ENCODE measurements at regions not wholly inside any gene's neighbourhood (a gene's known extent, or its start where the extent isn't known, plus 50 kb on each side); places are given as distances from the start of the nearest gene placed in this dataset.

DNA sequence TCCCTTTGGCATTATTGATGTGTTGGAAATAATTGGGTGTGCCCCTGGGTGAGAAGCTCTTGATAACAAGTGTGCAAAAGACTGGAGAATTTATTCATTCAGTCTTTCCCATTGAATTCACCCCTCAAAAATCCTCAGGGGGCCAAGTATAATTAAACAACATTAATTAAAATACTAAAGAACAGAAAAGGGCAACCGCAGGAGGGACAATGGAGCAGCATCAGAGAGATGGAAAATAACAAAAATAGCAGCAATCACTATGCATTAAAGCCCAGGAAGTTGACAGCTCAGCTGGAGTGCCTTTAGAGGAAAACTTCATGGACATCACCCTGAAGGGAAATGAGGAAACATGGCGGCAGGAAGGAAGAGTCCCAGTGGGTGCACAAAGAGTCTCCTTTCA, 227.6 kb downstream of the MINAR1 start:
- TF ChIP-seq POLR2A (IDR thresholded peaks at IDR 0.05) = no peak
- no peak for TF ChIP-seq CTCF (IDR thresholded peaks at IDR 0.05 in 8 of 11, conservative IDR thresholded peaks at IDR 0.05 in 3 of 11)
